GF-D8 (cell line): ENCODE measurements at regions not wholly inside any gene's neighbourhood (a gene's known extent, or its start where the extent isn't known, plus 50 kb on each side); places are given as distances from the start of the nearest gene placed in this dataset.

Experiments used
- DNase-seq: peaks from one replicate; lab custom pipeline; 2025; lab: John Stamatoyannopoulos, UW

GRCh38 chr1:55679971-55680370 is 464.8 kb upstream of the USP24 start:
- no peak for DNase-seq

- DNase-seq: no peak
These were observed 458.3 kb upstream of the USP24 start for GRCh38 chr1:55673416-55673815.

DNA sequence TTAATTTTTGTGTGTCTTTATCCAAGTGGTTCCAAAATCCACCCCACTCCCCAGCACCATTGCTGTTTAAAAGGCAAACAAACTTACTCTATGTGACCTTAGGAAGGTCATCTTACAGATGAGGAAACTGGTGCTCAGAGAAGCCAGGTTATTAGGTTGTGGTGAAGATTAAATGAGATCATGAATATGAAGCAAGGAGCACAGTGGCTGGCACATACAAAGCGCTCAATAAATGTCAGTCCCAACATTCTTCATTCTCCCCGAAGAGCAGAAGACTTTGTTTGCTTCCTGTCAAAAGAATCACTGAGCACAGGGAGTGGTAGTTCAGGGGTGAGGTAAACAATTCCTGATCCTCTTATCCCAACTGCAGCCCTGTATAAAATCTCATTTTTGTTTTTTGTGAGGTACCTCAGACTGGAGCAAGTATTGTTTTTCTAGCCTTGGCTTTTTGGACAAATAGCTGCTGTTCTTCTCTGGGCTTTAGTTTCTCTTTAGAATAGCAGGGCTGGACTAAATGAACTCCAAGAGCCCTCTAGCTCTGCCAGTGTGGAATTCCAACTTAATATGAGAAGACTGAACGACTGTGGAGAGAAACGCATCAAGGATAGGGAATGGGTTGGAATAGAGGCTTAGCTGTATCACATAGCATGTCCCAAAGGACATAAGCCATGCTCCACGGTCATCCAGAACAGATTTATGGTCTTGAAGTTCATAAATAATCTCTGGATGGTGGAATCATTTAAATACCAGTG is 455.3 kb upstream of the USP24 start:
- DNase-seq: no peak

DNA sequence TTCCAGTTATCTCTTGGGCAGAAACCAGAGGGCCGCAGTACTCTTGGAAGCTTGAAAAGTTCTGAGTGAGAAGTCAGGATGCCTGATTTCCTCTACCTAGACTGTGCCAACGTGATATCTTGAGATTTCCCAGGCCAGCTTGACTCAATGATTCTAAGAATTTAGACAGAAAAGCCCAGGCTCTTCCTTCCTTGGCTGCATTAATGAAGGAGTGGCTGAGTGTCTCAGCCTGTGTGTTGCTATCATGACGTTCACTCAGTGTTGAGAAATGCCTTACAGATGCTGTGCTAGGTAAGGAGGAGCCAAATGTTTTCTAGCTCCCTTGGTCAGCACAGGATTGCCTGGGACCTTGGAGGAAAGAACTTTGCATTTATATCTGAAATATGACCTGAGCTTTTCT is 454.1 kb upstream of the USP24 start:
- DNase-seq: no peak

DNA sequence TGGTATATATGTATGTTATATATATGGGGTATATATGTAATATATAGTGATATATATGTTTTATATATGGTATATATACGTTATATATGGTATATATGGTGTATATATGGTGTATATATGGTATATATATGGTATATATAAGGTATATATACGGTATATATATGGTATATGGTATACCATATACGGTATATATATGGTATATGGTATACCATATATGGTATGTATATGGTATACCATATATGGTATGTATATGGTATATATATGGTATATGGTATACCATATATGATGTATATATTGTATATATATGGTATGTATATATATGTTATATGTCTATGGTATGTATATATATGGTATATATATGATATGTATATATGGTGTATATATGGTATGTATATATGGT is 447.7 kb upstream of the USP24 start:
- no peak for DNase-seq

DNA sequence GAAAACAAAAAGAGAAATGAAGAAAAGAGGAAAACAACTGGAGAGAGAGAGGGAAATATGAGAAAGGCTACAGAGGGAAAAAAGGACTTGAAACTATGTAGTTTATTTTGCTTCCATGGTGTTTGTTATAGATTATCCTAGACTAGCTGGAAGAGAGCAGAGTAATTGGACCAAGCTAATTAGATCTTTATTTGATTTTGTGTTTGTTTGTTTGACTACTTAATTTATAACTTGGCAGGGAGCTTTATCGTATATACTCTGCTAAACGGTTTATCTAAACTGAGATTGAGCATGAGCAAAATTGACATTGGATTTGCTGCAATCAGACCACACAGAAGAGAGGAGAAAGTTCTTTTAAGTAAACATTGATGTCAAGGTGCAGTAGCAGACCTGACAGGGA is 443.8 kb upstream of the USP24 start:
- no peak for DNase-seq

DNA sequence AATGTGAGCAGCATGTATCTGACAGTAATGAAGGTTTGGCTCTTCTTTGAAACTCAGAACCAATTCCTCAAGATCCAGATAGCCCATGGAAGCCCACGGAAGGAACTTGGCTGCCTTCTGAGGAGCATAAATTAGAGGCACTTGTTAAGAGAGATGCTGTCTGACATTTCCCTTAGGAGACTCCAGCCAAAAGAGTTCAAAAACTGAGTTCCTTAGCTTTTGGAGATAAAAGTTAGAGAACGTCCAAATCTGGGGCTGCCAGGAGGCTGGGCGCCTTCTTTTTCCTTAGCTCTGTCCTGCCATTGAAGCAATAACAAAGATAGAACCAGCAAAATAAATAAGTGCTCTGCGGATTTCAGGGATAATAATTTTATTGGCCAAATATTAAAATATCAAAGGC is 439.6 kb upstream of the USP24 start:
- no peak for DNase-seq

- DNase-seq: no peak
These were observed 439.0 kb upstream of the USP24 start for GRCh38 chr1:55654171-55654570.

GRCh38 chr1:55650444-55650843 is 435.3 kb upstream of the USP24 start:
- DNase-seq: no peak

- no peak for DNase-seq
These were observed 431.0 kb upstream of the USP24 start for GRCh38 chr1:55646181-55646580.

- DNase-seq: no peak
These were observed 430.1 kb upstream of the USP24 start for GRCh38 chr1:55645270-55645669.

DNA sequence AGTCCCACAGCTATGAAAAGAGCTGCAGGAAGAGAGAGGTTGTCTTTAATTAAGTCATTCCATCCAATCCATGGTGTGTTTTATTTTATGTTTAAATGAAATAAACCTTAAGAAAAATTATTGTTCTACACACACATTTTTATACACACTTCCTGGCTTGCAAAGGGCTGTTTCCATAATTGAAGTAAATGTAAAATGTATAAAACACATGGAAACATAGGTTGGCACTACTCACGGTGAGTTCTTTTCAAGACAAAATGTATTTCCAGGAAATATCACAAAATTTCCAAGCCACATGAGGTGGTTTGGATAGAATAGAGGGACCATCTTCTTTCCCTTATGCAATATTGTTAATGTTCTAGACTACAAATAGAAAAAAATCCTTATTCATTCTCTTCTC is 426.8 kb upstream of the USP24 start:
- no peak for DNase-seq

GRCh38 chr1:55640708-55641473 is 425.7 kb upstream of the USP24 start:
- no peak for DNase-seq

- DNase-seq: no peak
These were observed 424.4 kb upstream of the USP24 start for GRCh38 chr1:55639526-55639925.

- DNase-seq: no peak
These were observed 423.9 kb upstream of the USP24 start for GRCh38 chr1:55639051-55639450.

DNA sequence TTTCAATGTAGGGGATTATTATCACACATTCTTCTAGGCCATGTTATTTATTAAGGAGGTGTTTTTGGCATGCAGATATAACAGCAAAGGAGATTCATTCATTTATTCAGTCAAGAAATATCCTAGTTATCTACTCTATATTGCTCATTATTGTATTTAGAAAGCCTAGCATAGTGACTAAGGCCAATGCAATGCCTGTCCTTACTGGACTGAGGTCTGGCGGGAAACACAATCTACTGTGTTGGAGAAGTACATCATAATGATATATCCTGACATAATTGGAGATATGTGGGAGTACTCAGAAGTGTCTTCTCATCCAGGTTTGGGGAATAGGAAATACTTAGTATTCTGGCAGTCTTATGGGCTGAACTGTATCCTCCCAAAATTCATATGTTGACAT is 421.5 kb upstream of the USP24 start:
- no peak for DNase-seq

DNA sequence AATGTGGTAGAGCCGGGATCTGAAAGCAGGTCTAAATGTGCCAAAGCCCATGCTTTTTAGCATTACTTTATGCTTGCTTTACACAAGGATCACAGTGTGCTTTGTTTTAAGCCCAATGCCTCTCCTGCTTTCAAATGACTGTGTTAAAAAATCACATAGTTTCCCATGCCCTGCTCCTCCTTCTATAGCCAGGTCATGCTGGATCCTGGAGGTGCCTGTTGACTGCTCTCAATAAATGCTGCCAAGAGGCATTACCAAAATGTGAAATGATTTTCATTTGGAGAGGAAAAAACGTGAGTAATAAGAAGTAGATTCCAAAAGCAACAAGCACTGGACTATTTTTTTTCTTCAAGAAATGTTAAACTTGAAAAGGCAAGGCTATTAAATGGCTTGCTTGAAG is 420.7 kb upstream of the USP24 start:
- no peak for DNase-seq

DNA sequence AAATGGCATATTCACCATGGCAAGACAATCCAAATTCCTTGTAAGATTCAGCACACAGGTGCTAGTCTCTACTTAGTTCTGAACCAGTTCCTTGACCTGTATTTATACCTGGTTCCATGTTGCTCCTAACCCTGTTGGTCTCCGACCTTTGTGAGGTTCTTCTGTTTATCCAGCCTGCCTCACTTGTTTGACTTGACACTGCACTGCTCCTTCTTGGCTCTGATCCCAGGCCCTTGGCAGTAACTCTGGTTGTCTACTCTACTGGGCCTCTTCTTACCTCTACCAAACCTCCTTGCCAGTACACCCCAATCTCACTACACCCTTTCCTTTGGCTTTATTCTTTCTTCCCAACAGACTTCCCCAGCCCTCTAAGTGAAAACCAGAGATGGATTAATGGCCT is 419.4 kb upstream of the USP24 start:
- DNase-seq: no peak

DNA sequence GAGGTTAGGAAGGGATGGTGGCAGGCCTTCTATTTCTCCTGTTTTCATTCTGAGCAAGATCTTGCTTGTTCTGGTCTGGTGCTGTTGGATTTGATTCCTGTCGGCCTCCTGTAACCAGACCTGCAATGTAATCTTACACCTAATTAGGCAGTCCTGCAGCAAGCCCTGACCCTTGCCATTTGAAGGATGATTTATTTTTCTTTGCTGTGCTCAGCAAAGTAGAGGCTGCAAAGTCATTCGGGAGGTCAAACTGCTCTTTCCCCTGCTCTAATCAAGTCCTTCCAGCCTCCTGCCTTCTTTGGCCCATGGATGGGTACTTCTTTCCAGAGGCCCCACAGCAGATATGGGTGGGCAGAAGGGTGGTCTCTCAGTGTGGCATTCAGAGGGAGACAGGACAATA is 417.7 kb upstream of the USP24 start:
- DNase-seq: no peak

DNA sequence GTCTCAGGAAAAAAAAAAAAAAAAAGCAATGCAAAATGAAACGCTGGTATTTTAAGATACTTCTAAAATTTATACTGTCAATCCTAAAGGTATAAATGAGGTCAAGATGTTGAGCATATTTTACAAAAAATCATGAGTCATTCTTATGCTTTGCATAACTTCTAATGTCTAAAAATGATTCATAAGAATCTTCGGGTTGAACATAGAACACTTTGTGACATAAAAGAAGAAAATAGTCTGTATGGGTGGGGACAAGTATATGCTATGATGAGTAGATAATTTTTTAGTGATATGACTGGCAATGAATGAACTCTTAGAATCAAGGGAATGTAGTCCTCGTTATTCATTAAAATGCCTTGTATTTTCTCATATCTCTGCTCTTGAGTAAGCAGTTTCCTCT is 416.9 kb upstream of the USP24 start:
- no peak for DNase-seq

GRCh38 chr1:55631509-55631908 is 416.3 kb upstream of the USP24 start:
- DNase-seq: no peak

- no peak for DNase-seq
These were observed 411.2 kb upstream of the USP24 start for GRCh38 chr1:55626326-55626725.

GRCh38 chr1:55624766-55625165 is 409.6 kb upstream of the USP24 start:
- DNase-seq: no peak

GRCh38 chr1:55623311-55623710 is 408.1 kb upstream of the USP24 start:
- no peak for DNase-seq
